Heart left ventricle (tissue), 16 donors: ENCODE measurements at regions not wholly inside any gene's neighbourhood (a gene's known extent, or its start where the extent isn't known, plus 50 kb on each side); places are given as distances from the start of the nearest gene placed in this dataset.
"Not testable (repeated sequence)": the region's sequence is repeated elsewhere in the genome, so short reads cannot be mapped to it uniquely, and the experiment has no call there.

Experiments
- ATAC-seq, 4 donors: fragments of 200-7000 bp; cut with Tn5 transposase; one replicate each; pipeline ENCODE4 v1.9.1; 2020 to 2022; ENCODE audit warnings: moderate library complexity in 4 of 4, mild to moderate bottlenecking in 3 of 4, moderate number of reproducible peaks in 1 of 4
- DNase-seq, 5 donors: peaks; one replicate each; pipeline ENCODE4 v3.0.0-alpha.2; 2020
- H3K27ac ChIP-seq, 12 donors: fragments of 200-600 bp; sonication (generic) in 4 of 12; one replicate each; pipeline versions ENCODE4 v1.5.0 to v1.8.0; 2016 to 2022; ENCODE audit warnings: mild to moderate bottlenecking in 2 of 12
- H3K27me3 ChIP-seq, 9 donors: fragments of 200-600 bp; sonication (generic) in 2 of 9; one replicate each; pipeline versions ENCODE4 v1.5.1 to v1.8.0; 2016 to 2022; ENCODE audit warnings: mild to moderate bottlenecking in 3 of 9
- H3K36me3 ChIP-seq, 9 donors: fragments of 200-600 bp; sonication (generic) in 2 of 9; one replicate each; pipeline versions ENCODE4 v1.5.0 to v1.8.0; 2018 to 2022; ENCODE audit warnings: mild to moderate bottlenecking in 2 of 9
- H3K4me1 ChIP-seq, 12 donors: fragments of 200-600 bp; sonication (generic) in 4 of 12; one replicate each; pipeline versions ENCODE4 v1.5.0 to v1.8.0; 2016 to 2022; ENCODE audit warnings: mild to moderate bottlenecking in 3 of 12
- H3K4me3 ChIP-seq, 12 donors: fragments of 200-600 bp; sonication (generic) in 4 of 12; one replicate each; pipeline versions ENCODE4 v1.5.0 to v1.8.0; 2017 to 2022; ENCODE audit warnings: mild to moderate bottlenecking in 9 of 12, moderate library complexity in 4 of 12
- H3K9me3 ChIP-seq, 12 donors: fragments of 200-600 bp; sonication (generic) in 4 of 12; one replicate each; pipeline versions ENCODE4 v1.5.0 to v1.8.0; 2016 to 2022; ENCODE audit warnings: mild to moderate bottlenecking in 1 of 12
- CTCF ChIP-seq, 12 donors: fragments of 200-600 bp; sonication (generic) in 4 of 12; IDR thresholded peaks; one replicate each; pipeline versions ENCODE4 v1.5.0 to v1.8.0; 2018 to 2022; ENCODE audit warnings: antibody characterized with exemption in 12 of 12, mild to moderate bottlenecking in 5 of 12
- POLR2A ChIP-seq, 2 donors: fragments of 450-650 bp; IDR thresholded peaks; one replicate each; pipeline ENCODE4 v1.6.1; 2017; ENCODE audit warnings: antibody characterized with exemption in 2 of 2, mild to moderate bottlenecking in 2 of 2, moderate library complexity in 2 of 2
- WGBS, 4 donors: extraction: QIAGEN DNeasy Blood & Tissue Kit in 2 of 4; methylation state at CpG; one replicate each; pipeline versions ENCODE4 v1.1.5 to v1.1.7; 2013 to 2018; 5-methylcytosine and 5-hydroxymethylcytosine counted together
- intact Hi-C, 10 donors: fragments of 100-400 bp; cut with DNase I; formaldehyde crosslinking; loops; one replicate each; pipeline versions ENCODE4 v1.11.1 to v1.14.2; 2022
- donor health status: ischemic (EF 13 %, LVEDD 7.1; RV severe dilation, severe dysfunction).
- donor health status: healthy with polysubstance abuse.
- donor health status: DM: no; HTN: yes; CAD: no.
- donor health status: DM: no; HTN: no; CAD: no.
- donor health status: ischemic (EF 25% LVEDD 6.9; RV normal size, moderate dysfunction).
- donor health status: ischemic (EF 25% LVEDD 5.7; RV mildly dilated, moderate dysfunction).
- donor health status: healthy.
- donor health status: DM: yes; HTN: yes; CAD: no.
- donor health status: ischemic (EF 35%, LVEDD 5.7; RV mildly dilated, moderate dysfunction).
- donor health status: nonischemic (EF 11% LVEDD 7.7; RV severe dilation, severe dysfunction).
- donor health status: DM: yes; HTN: yes; CAD: no.
- donor health status: PGD.
- donor health status: ischemic (EF 29% LVEDD 5.4; RV normal size, mild dysfunction).
- donor health status: nonischemic (EF 23%, LVEDD 6.1; RV moderate dilation, normal function).

- TF ChIP-seq POLR2A (IDR thresholded peaks at IDR 0.05), result no peak
- TF ChIP-seq CTCF (IDR thresholded peaks at IDR 0.05), result no peak
- intact Hi-C loops, result loop anchor here in 5 of 10 donors (2.0 to 5.0 kb wide), 4 partner anchors 33 to 121 kb away; partner anchors contain the start of gene FEM1C (in 4 of the 5)
- 22 to 36% (median 26%) methylated on average over 5 of the region's 5 CpGs for WGBS, 4 donors
- H3K9me3 ChIP-seq, result no peaks in the 10 kb centered on the region
- H3K27me3 ChIP-seq, result no peaks in the 10 kb centered on the region
- H3K4me3 ChIP-seq, result peak overlapping the region in 8 of 12 donors; percentile 5 to 34 (median 16)
- H3K4me1 ChIP-seq, result peaks cover 4 to 61% (median 42%) of the 10 kb centered on the region in 12 donors
- peak overlapping the region; percentile 67 to 97 (median 89) for H3K27ac ChIP-seq
- no peaks in the 10 kb centered on the region for H3K36me3 ChIP-seq
- ATAC-seq (peak; percentile 49 to 80 (median 64)), DNase-seq (peak in 3 of 5 donors; percentile 45 to 61 (median 48))
These were observed 120.5 kb downstream of the FEM1C start for GRCh38 chr5:115424030-115424429.

- peak; percentile 93 to 97 (median 95) for ATAC-seq
- Histone ChIP-seq H3K27me3 (no peaks in the 10 kb centered on the region), H3K36me3 (no peaks in the 10 kb centered on the region), H3K27ac (peak overlapping the region; percentile 67 to 97 (median 89)), H3K9me3 (no peaks in the 10 kb centered on the region), H3K4me1 (peaks cover 4 to 63% (median 42%) of the 10 kb centered on the region in 12 donors), H3K4me3 (peak overlapping the region in 8 of 12 donors; percentile 5 to 34 (median 16))
- DNase-seq, result peak; percentile 82 to 89 (median 85)
- WGBS, 4 donors, result 7 to 15% (median 9%) methylated on average over 3 to 5 of the region's 5 CpGs
- intact Hi-C loops, result loop anchor here in 6 of 10 donors (2.0 to 5.0 kb wide), 5 partner anchors 34 to 119 kb away; partner anchors contain the start of gene FEM1C (in 3 of the 6)
- TF ChIP-seq CTCF (IDR thresholded peaks at IDR 0.05) (no peak), POLR2A (IDR thresholded peaks at IDR 0.05) (peak in 1 of 2 donors; percentile 57)
These were observed 121.0 kb downstream of the FEM1C start for GRCh38 chr5:115423541-115423940.

DNA sequence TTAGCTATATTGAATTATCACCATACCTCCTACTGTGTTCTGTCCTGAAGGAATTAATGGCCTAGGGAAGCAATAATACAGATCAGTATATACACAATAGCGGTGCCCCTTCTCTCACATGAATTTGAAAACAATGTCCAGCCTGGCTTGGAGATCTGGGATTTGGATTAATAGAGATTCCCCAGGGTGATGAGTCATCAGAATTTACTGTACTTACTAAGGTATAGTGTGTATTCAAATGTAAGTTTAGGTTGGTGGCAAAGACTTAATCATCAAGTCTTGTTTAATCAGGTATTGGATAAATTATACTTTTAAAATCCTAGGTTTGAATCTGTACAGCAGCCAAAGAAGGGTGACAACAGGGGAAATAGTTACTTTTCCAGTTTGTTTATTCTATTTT, 121.5 kb downstream of the FEM1C start:
- H3K27ac ChIP-seq, result peak overlapping the region; percentile 67 to 97 (median 89)
- no peaks in the 10 kb centered on the region for H3K9me3 ChIP-seq
- no peaks in the 10 kb centered on the region for H3K36me3 ChIP-seq
- H3K4me1 ChIP-seq, result peaks cover 4 to 64% (median 42%) of the 10 kb centered on the region in 12 donors
- H3K27me3 ChIP-seq, result no peaks in the 10 kb centered on the region
- intact Hi-C loops, result loop anchor here in 6 of 10 donors (2.0 to 5.0 kb wide), 5 partner anchors 34 to 119 kb away; partner anchors contain the start of gene FEM1C (in 3 of the 6)
- DNase-seq, result no peak
- H3K4me3 ChIP-seq, result peak overlapping the region in 4 of 12 donors; percentile 5 to 22 (median 11)
- 43 to 70% (median 58%) methylated on average over 1 of the region's 1 CpG for WGBS, 4 donors
- TF ChIP-seq POLR2A (IDR thresholded peaks at IDR 0.05) (no peak), CTCF (IDR thresholded peaks at IDR 0.05) (no peak)
- ATAC-seq, result no peak

- intact Hi-C loops, result loop anchor here in 4 of 10 donors (5.0 kb wide), 3 partner anchors 36 to 121 kb away; partner anchors contain the start of gene FEM1C (in 3 of the 4)
- ATAC-seq, result not testable (repeated sequence)
- WGBS, 4 donors, result 94% methylated on average over 2 of the region's 3 CpGs; no CpG with 5 or more reads in 3 of the 4 donors
These were observed 123.8 kb downstream of the FEM1C start for GRCh38 chr5:115420812-115421211.

More at GRCh38 chr5:115420812-115421211, 123.8 kb downstream of the FEM1C start:
- peaks cover 4 to 56% (median 38%) of the 10 kb centered on the region in 12 donors for H3K4me1 ChIP-seq
- H3K36me3 ChIP-seq, DNase-seq, H3K27me3 ChIP-seq, H3K4me3 ChIP-seq, H3K9me3 ChIP-seq: not testable (repeated sequence)
- H3K27ac ChIP-seq, result peak overlapping the region in 1 of 12 donors; percentile 37
